ENCODE measurements at regions not wholly inside any gene's neighbourhood (a gene's known extent, or its start where the extent isn't known, plus 50 kb on each side); places are given as distances from the start of the nearest gene placed in this dataset.

DNA sequence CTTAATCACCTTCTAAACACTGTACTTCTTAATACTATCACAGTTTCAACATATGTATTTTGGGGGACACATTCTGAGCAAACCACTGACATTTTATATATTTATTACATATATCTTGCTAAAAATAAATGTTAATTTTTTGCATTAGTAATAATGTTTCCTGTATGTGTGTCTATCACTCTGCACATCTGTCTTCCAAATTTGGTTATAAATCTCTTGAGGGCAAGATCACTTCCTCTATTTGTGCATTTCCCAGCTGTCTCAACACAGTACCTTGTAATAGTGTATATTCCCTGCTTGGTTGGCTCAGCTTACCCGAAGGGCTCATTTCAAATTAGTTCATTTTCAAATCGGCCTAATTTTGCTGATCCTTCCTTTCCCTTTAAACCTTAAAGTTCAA lies 617.1 kb upstream of the GYPC start:
- no peaks in the 10 kb centered on the region for H3K79me2 ChIP-seq (ENCODE audit: insufficient read depth, low read length)
- H3K9me3 ChIP-seq (ENCODE audit: low read length), result peaks cover 84% of the 10 kb centered on the region
- no peak overlapping the region for H3K4me2 ChIP-seq (ENCODE audit: low read depth, low read length)
- no peaks in the 10 kb centered on the region for H3K36me3 ChIP-seq (replicated peaks in 1 of 2; ENCODE audit: control insufficient read depth in 1 of 2, insufficient read depth in 2 of 2, low read length in 2 of 2)
- ChIA-PET CTCF (ENCODE audit: low intra/inter-chr PET ratio, low total read pairs) (no interaction called here), POLR2A (no interaction called here)
- no peak overlapping the region for H3K27ac ChIP-seq (ENCODE audit: extremely low read length, insufficient read depth, low read length)
- no peaks in the 10 kb centered on the region for H4K20me1 ChIP-seq (ENCODE audit: insufficient read depth, low read length)
- DNase-seq (ENCODE audit: low spot score) (no peak), ATAC-seq (no peak), FAIRE-seq (no peak)
- H3K27me3 ChIP-seq (ENCODE audit: control insufficient read depth in 1 of 2, insufficient read depth in 2 of 2, low read length in 2 of 2), result no peaks in the 10 kb centered on the region
- H3K9ac ChIP-seq (ENCODE audit: insufficient read depth, low read depth, low read length), result no peak overlapping the region
- 5% methylated on average over 2 of the region's 2 CpGs for WGBS (ENCODE audit: low lambda C conversion rate)
- no peak for TF ChIP-seq SP5 (CRISPR knock-in tag; IDR thresholded peaks at IDR 0.05; ENCODE audit: borderline replicate concordance, low read depth)
- TF ChIP-seq, protein P1, sequence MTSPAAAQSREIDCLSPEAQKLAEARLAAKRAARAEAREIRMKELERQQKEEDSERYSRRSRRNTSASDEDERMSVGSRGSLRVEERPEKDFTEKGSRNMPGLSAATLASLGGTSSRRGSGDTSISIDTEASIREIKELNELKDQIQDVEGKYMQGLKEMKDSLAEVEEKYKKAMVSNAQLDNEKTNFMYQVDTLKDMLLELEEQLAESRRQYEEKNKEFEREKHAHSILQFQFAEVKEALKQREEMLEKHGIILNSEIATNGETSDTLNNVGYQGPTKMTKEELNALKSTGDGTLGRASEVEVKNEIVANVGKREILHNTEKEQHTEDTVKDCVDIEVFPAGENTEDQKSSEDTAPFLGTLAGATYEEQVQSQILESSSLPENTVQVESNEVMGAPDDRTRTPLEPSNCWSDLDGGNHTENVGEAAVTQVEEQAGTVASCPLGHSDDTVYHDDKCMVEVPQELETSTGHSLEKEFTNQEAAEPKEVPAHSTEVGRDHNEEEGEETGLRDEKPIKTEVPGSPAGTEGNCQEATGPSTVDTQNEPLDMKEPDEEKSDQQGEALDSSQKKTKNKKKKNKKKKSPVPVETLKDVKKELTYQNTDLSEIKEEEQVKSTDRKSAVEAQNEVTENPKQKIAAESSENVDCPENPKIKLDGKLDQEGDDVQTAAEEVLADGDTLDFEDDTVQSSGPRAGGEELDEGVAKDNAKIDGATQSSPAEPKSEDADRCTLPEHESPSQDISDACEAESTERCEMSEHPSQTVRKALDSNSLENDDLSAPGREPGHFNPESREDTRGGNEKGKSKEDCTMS (CRISPR knock-in tag; conservative IDR thresholded peaks at IDR 0.05), result no peak
- no peak for TF ChIP-seq ARID3A (IDR thresholded peaks at IDR 0.05; ENCODE audit: low read depth, low read length)
- TF ChIP-seq GATAD1 (CRISPR knock-in tag; IDR thresholded peaks at IDR 0.05), result no peak
- TF ChIP-seq NBN (conservative IDR thresholded peaks at IDR 0.05), result no peak
- TF ChIP-seq ZNF44 (CRISPR knock-in tag; IDR thresholded peaks at IDR 0.05), result no peak
- TF ChIP-seq, protein P2, sequence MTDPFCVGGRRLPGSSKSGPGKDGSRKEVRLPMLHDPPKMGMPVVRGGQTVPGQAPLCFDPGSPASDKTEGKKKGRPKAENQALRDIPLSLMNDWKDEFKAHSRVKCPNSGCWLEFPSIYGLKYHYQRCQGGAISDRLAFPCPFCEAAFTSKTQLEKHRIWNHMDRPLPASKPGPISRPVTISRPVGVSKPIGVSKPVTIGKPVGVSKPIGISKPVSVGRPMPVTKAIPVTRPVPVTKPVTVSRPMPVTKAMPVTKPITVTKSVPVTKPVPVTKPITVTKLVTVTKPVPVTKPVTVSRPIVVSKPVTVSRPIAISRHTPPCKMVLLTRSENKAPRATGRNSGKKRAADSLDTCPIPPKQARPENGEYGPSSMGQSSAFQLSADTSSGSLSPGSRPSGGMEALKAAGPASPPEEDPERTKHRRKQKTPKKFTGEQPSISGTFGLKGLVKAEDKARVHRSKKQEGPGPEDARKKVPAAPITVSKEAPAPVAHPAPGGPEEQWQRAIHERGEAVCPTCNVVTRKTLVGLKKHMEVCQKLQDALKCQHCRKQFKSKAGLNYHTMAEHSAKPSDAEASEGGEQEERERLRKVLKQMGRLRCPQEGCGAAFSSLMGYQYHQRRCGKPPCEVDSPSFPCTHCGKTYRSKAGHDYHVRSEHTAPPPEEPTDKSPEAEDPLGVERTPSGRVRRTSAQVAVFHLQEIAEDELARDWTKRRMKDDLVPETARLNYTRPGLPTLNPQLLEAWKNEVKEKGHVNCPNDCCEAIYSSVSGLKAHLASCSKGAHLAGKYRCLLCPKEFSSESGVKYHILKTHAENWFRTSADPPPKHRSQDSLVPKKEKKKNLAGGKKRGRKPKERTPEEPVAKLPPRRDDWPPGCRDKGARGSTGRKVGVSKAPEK (CRISPR knock-in tag; IDR thresholded peaks at IDR 0.05; ENCODE audit: borderline replicate concordance), result no peak
- no peak for TF ChIP-seq KAT8 (CRISPR knock-in tag; IDR thresholded peaks at IDR 0.05)
- TF ChIP-seq, protein P3, sequence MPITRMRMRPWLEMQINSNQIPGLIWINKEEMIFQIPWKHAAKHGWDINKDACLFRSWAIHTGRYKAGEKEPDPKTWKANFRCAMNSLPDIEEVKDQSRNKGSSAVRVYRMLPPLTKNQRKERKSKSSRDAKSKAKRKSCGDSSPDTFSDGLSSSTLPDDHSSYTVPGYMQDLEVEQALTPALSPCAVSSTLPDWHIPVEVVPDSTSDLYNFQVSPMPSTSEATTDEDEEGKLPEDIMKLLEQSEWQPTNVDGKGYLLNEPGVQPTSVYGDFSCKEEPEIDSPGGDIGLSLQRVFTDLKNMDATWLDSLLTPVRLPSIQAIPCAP (CRISPR knock-in tag; IDR thresholded peaks at IDR 0.05; ENCODE audit: low read depth), result no peak
- no peak for TF ChIP-seq ZNF235 (CRISPR knock-in tag; IDR thresholded peaks at IDR 0.05; ENCODE audit: borderline replicate concordance)
- TF ChIP-seq ZNF615 (CRISPR knock-in tag; IDR thresholded peaks at IDR 0.05; ENCODE audit: borderline replicate concordance), result no peak
- TF ChIP-seq MTF2 (CRISPR knock-in tag; IDR thresholded peaks at IDR 0.05; ENCODE audit: borderline replicate concordance), result no peak
- TF ChIP-seq NR3C1 (CRISPR knock-in tag; IDR thresholded peaks at IDR 0.05), result no peak
- no peaks in the 10 kb centered on the region for H3K4me1 ChIP-seq (ENCODE audit: insufficient read depth, low read length)
- no peak overlapping the region for H3K4me3 ChIP-seq (replicated peaks in 1 of 3; ENCODE audit: insufficient read depth in 1 of 3, low read depth in 2 of 3, low read length in 3 of 3)
- intact Hi-C loops (cut with micrococcal nuclease; ENCODE audit: unreplicated experiment), result no loop called here
- no TSS peak for BruUV-seq (replicated peaks)
- no peak overlapping the region for H2AFZ ChIP-seq (ENCODE audit: low read length)
- in situ Hi-C loops (cut with HindIII; ENCODE audit: extremely low pct_ligation_motif_present, low pct_unique_long_range_greater_than_20kb), result no loop called here

Data from HepG2 (cell line).